Activated CD4-positive, alpha-beta T cell treated with anti-CD3 and anti-CD28 coated beads, Interleukin-10, Interleukin-2, amounts not matched to agents 100 ng/mL and 50 ng/mL, durations not matched to agents 16 hours and 8 hours (primary cell): ENCODE measurements at regions not wholly inside any gene's neighbourhood (a gene's known extent, or its start where the extent isn't known, plus 50 kb on each side); places are given as distances from the start of the nearest gene placed in this dataset.

Experiments used
- DNase-seq: peaks from one replicate; pipeline ENCODE4 v3.0.0-alpha.2; 2020

GRCh38 chr12:127419111-127419510 lies 847.9 kb upstream of the TMEM132C start:
- no peak for DNase-seq

- DNase-seq = no peak
Observed at GRCh38 chr12:127421614-127422013, 845.4 kb upstream of the TMEM132C start.

- DNase-seq = no peak
Observed at GRCh38 chr12:127422935-127423566, 843.9 kb upstream of the TMEM132C start.

- no peak for DNase-seq
Observed at GRCh38 chr12:127425474-127425873, 841.5 kb upstream of the TMEM132C start.

GRCh38 chr12:127428420-127428819 lies 838.5 kb upstream of the TMEM132C start:
- no peak for DNase-seq

- no peak for DNase-seq
Observed at GRCh38 chr12:127429551-127430285, 837.3 kb upstream of the TMEM132C start.

GRCh38 chr12:127430401-127430800 lies 836.6 kb upstream of the TMEM132C start:
- DNase-seq = no peak

- no peak for DNase-seq
Observed at GRCh38 chr12:127431177-127431576, 835.8 kb upstream of the TMEM132C start.

GRCh38 chr12:127431594-127431993 lies 835.4 kb upstream of the TMEM132C start:
- DNase-seq = no peak

GRCh38 chr12:127435439-127435838 lies 831.5 kb upstream of the TMEM132C start:
- DNase-seq = no peak

GRCh38 chr12:127438512-127439244 lies 828.3 kb upstream of the TMEM132C start:
- no peak for DNase-seq

GRCh38 chr12:127445581-127446139 lies 821.3 kb upstream of the TMEM132C start:
- no peak for DNase-seq

GRCh38 chr12:127448906-127449305 lies 818.1 kb upstream of the TMEM132C start:
- no peak for DNase-seq

- DNase-seq = no peak
Observed at GRCh38 chr12:127450826-127451225, 816.1 kb upstream of the TMEM132C start.

GRCh38 chr12:127455347-127456265 lies 811.4 kb upstream of the TMEM132C start:
- DNase-seq = no peak

- no peak for DNase-seq
Observed at GRCh38 chr12:127457726-127458125, 809.2 kb upstream of the TMEM132C start.

- DNase-seq = no peak
Observed at GRCh38 chr12:127459166-127459565, 807.8 kb upstream of the TMEM132C start.

GRCh38 chr12:127459687-127460086 lies 807.3 kb upstream of the TMEM132C start:
- DNase-seq = no peak

GRCh38 chr12:127463237-127463636 lies 803.7 kb upstream of the TMEM132C start:
- no peak for DNase-seq

GRCh38 chr12:127469331-127469730 lies 797.6 kb upstream of the TMEM132C start:
- no peak for DNase-seq

- no peak for DNase-seq
Observed at GRCh38 chr12:127473766-127474165, 793.2 kb upstream of the TMEM132C start.

- no peak for DNase-seq
Observed at GRCh38 chr12:127479256-127479655, 787.7 kb upstream of the TMEM132C start.
